GM13977 (cell line): ENCODE measurements at regions not wholly inside any gene's neighbourhood (a gene's known extent, or its start where the extent isn't known, plus 50 kb on each side); places are given as distances from the start of the nearest gene placed in this dataset.

Source experiments
- DNase-seq: peaks from one replicate; pipeline ENCODE4 v3.0.0; 2012; ENCODE audit warnings: low spot score
- CTCF ChIP-seq: IDR thresholded peaks from 2 replicates; pipeline ENCODE4 v1.5.1; 2012; ENCODE audit warnings: mild to moderate bottlenecking, control low read depth; ENCODE audit not compliant: insufficient read depth; ENCODE audit errors: extremely low read depth, missing control alignments
- in situ Hi-C: fragments of 300-500 bp; cut with MboI; formaldehyde crosslinking; loops from one replicate; pipeline ENCODE4 v1.12.0; 2022; ENCODE audit warnings: low sequenced_read_pairs, low pct_unique_long_range_greater_than_20kb, mixed read lengths, inconsistent platforms; ENCODE audit not compliant: unreplicated experiment

DNA sequence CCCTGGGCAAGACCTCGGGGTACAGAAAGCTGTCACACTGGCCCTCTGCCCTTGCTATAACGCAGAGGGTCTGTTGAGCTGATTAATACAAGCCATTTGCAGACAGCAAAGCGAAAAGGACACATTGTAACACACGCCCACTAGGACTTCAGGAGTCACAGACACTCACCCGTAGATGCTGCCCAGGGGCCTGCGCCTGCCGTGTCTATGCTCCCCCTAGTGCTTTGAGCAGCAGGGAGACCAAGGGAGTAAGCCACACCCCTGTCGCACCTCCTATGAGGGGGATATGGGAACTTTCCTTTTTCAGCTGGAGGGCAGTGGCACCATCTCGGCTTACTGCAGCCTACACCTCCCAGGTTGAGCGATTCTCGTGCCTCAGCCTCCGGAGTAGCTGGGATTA is 1930.2 kb downstream of the OLFM4 start:
- no peak for DNase-seq
- TF ChIP-seq CTCF: no peak
- in situ Hi-C loops: no loop called here

- no peak for DNase-seq
- no peak for TF ChIP-seq CTCF
- in situ Hi-C loops: no loop called here
Observed at GRCh38 chr13:54965881-54966280, 1937.3 kb downstream of the OLFM4 start.

GRCh38 chr13:54972838-54973237 is 1944.2 kb downstream of the OLFM4 start:
- no peak for TF ChIP-seq CTCF
- no peak for DNase-seq
- in situ Hi-C loops: no loop called here

DNA sequence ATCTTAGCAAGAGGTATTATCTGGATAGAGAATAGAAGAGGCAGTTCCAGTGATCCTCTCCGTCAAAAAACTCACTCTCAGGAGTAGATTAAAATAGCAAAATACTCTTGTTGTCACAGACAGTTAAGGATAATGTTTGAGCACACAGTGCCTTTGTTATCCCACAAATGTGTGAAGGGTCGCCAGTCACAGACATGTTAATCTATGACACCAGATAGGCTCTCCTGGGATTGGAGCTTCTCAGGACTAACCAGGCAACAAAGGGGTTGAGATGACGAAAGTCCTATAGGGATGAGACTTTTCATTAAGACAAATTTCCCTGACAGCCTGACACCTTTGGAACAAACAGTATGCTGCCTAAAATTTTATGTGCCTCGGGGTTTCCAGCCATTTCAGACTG is 1947.1 kb downstream of the OLFM4 start:
- in situ Hi-C loops: no loop called here
- TF ChIP-seq CTCF: no peak
- no peak for DNase-seq

- no peak for TF ChIP-seq CTCF
- in situ Hi-C loops: no loop called here
- DNase-seq: no peak
Observed at GRCh38 chr13:54980651-54981050, 1952.0 kb downstream of the OLFM4 start.

GRCh38 chr13:54989418-54989817 is 1960.8 kb downstream of the OLFM4 start:
- in situ Hi-C loops: no loop called here
- TF ChIP-seq CTCF: no peak
- DNase-seq: no peak

DNA sequence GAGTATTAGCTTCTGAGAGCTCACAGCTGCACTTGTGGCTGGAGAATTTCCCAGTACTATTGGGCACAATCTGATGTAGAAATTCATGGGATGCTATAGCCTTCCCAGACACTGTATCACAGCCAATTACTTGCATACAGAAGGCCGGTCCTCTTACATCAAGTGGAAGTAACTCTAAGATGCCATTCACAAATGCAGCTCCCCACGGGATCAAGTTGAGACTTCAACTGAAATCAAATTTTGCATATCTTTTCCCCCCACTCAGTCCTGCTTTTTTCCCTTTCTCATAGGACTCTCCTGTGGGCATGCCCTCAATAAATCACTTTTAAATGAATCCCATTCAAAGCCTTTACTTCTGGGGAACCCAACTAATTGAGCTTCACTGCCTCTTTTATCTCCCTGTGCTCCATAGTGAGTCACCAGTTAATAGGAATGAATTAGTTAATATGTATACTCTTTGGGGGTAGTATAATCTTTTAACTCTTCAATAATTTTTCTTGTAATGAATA is 1970.8 kb downstream of the OLFM4 start:
- no peak for TF ChIP-seq CTCF
- no peak for DNase-seq
- in situ Hi-C loops: no loop called here
